Karpas-422 (cell line): ENCODE measurements at regions not wholly inside any gene's neighbourhood (a gene's known extent, or its start where the extent isn't known, plus 50 kb on each side); places are given as distances from the start of the nearest gene placed in this dataset.

ENCODE experiments used
- DNase-seq: peaks from one replicate; pipeline ENCODE4 v3.0.0-alpha.2; 2015
- H2AFZ ChIP-seq: fragments of 200-600 bp; sonication (generic); 2 replicates; pipeline ENCODE4 v1.6.1; 2014; ENCODE audit warnings: antibody characterized with exemption, low read length, mixed read lengths
- H3K27ac ChIP-seq: fragments of 200-600 bp; sonication (generic); 2 replicates; pipeline ENCODE4 v1.5.1; 2014; ENCODE audit warnings: mild to moderate bottlenecking, low read length, moderate library complexity
- H3K27me3 ChIP-seq: fragments of 200-600 bp; sonication (generic); 2 replicates; pipeline ENCODE4 v1.6.1; 2014; ENCODE audit warnings: low read length, mixed read lengths
- H3K36me3 ChIP-seq: fragments of 200-600 bp; sonication (generic); 2 replicates; pipeline ENCODE4 v1.6.1; 2014; ENCODE audit warnings: low read length, mixed read lengths; ENCODE audit not compliant: insufficient read depth
- H3K4me1 ChIP-seq: fragments of 200-600 bp; sonication (generic); 2 replicates; pipeline ENCODE4 v1.6.1; 2014; ENCODE audit warnings: mild to moderate bottlenecking, low read length, mixed read lengths
- H3K4me2 ChIP-seq: fragments of 200-600 bp; sonication (generic); 2 replicates; pipeline ENCODE4 v1.6.1; 2014; ENCODE audit warnings: low read length, low read depth, mild to moderate bottlenecking; ENCODE audit not compliant: poor library complexity, severe bottlenecking
- H3K4me3 ChIP-seq: fragments of 200-600 bp; sonication (generic); 2 replicates; pipeline ENCODE4 v1.5.1; 2014; ENCODE audit warnings: mild to moderate bottlenecking, antibody characterized with exemption, low read length, mixed read lengths
- H3K79me2 ChIP-seq: fragments of 200-600 bp; sonication (generic); 2 replicates; pipeline ENCODE4 v1.6.1; 2014; ENCODE audit warnings: mild to moderate bottlenecking, low read length, mixed read lengths
- H3K9ac ChIP-seq: fragments of 200-600 bp; sonication (generic); 2 replicates; pipeline ENCODE4 v1.6.0; 2014; ENCODE audit warnings: low read length
- H3K9me2 ChIP-seq: fragments of 200-600 bp; sonication (generic), shearing (Covaris generic); replicated peaks from 2 replicates; pipeline ENCODE4 v1.6.0; 2014; ENCODE audit warnings: mild to moderate bottlenecking, low read length, moderate library complexity; ENCODE audit not compliant: insufficient read depth
- H3K9me3 ChIP-seq: fragments of 300-700, 200-600 bp; sonication (generic); 2 replicates; pipeline ENCODE4 v1.6.1; 2014; ENCODE audit warnings: low read length, mixed read lengths
- H4K20me1 ChIP-seq: fragments of 200-600 bp; sonication (generic); 2 replicates; pipeline ENCODE4 v1.6.1; 2014; ENCODE audit warnings: mild to moderate bottlenecking, antibody characterized with exemption, low read length, low read depth; ENCODE audit not compliant: insufficient read depth

- DNase-seq = no peak
- no peaks in the 10 kb centered on the region for H4K20me1 ChIP-seq
- H3K79me2 ChIP-seq = no peaks in the 10 kb centered on the region
- H3K4me1 ChIP-seq = no peaks in the 10 kb centered on the region
- H3K9ac ChIP-seq = no peak overlapping the region
- H3K36me3 ChIP-seq = no peaks in the 10 kb centered on the region
- no peaks in the 10 kb centered on the region for H3K9me2 ChIP-seq
- no peak overlapping the region for H3K4me2 ChIP-seq
- H3K27me3 ChIP-seq = no peaks in the 10 kb centered on the region
- no peak overlapping the region for H3K27ac ChIP-seq
- no peak overlapping the region for H2AFZ ChIP-seq
- no peaks in the 10 kb centered on the region for H3K9me3 ChIP-seq
- no peak overlapping the region for H3K4me3 ChIP-seq
Measured at GRCh38 chr15:62636823-62637573, 405.5 kb upstream of the TPM1 start.

GRCh38 chr15:62637574-62637897 lies 405.0 kb upstream of the TPM1 start:
- Histone ChIP-seq H3K9ac (no peak overlapping the region), H2AFZ (no peak overlapping the region), H3K79me2 (no peaks in the 10 kb centered on the region), H3K36me3 (no peaks in the 10 kb centered on the region), H3K4me2 (no peak overlapping the region), H3K9me3 (no peaks in the 10 kb centered on the region), H3K4me1 (no peaks in the 10 kb centered on the region), H3K9me2 (no peaks in the 10 kb centered on the region), H4K20me1 (no peaks in the 10 kb centered on the region), H3K27ac (no peak overlapping the region), H3K27me3 (no peaks in the 10 kb centered on the region), H3K4me3 (no peak overlapping the region)
- no peak for DNase-seq

GRCh38 chr15:62637950-62638619 lies 404.5 kb upstream of the TPM1 start:
- no peak overlapping the region for H3K9ac ChIP-seq
- H3K27ac ChIP-seq = no peak overlapping the region
- no peak overlapping the region for H3K4me2 ChIP-seq
- H3K9me2 ChIP-seq = no peaks in the 10 kb centered on the region
- no peaks in the 10 kb centered on the region for H3K9me3 ChIP-seq
- no peaks in the 10 kb centered on the region for H4K20me1 ChIP-seq
- no peak overlapping the region for H3K4me3 ChIP-seq
- no peaks in the 10 kb centered on the region for H3K27me3 ChIP-seq
- no peak for DNase-seq
- H3K79me2 ChIP-seq = no peaks in the 10 kb centered on the region
- no peaks in the 10 kb centered on the region for H3K36me3 ChIP-seq
- no peak overlapping the region for H2AFZ ChIP-seq
- H3K4me1 ChIP-seq = no peaks in the 10 kb centered on the region

- H3K4me1 ChIP-seq = no peaks in the 10 kb centered on the region
- no peak overlapping the region for H2AFZ ChIP-seq
- no peaks in the 10 kb centered on the region for H4K20me1 ChIP-seq
- H3K79me2 ChIP-seq = no peaks in the 10 kb centered on the region
- no peak overlapping the region for H3K4me2 ChIP-seq
- no peaks in the 10 kb centered on the region for H3K27me3 ChIP-seq
- no peaks in the 10 kb centered on the region for H3K9me2 ChIP-seq
- no peaks in the 10 kb centered on the region for H3K36me3 ChIP-seq
- no peak for DNase-seq
- H3K4me3 ChIP-seq = no peak overlapping the region
- H3K9me3 ChIP-seq = no peaks in the 10 kb centered on the region
- H3K27ac ChIP-seq = no peak overlapping the region
- no peak overlapping the region for H3K9ac ChIP-seq
Measured at GRCh38 chr15:62639432-62639831, 403.1 kb upstream of the TPM1 start.

GRCh38 chr15:62639906-62640605 lies 402.5 kb upstream of the TPM1 start:
- no peak for DNase-seq
- H3K9ac ChIP-seq = no peak overlapping the region
- H3K36me3 ChIP-seq = no peaks in the 10 kb centered on the region
- no peaks in the 10 kb centered on the region for H3K79me2 ChIP-seq
- H3K4me2 ChIP-seq = no peak overlapping the region
- H3K27ac ChIP-seq = no peak overlapping the region
- no peak overlapping the region for H3K4me3 ChIP-seq
- H2AFZ ChIP-seq = no peak overlapping the region
- no peaks in the 10 kb centered on the region for H4K20me1 ChIP-seq
- no peaks in the 10 kb centered on the region for H3K9me3 ChIP-seq
- H3K27me3 ChIP-seq = no peaks in the 10 kb centered on the region
- H3K9me2 ChIP-seq = no peaks in the 10 kb centered on the region
- H3K4me1 ChIP-seq = no peaks in the 10 kb centered on the region

- no peaks in the 10 kb centered on the region for H3K4me1 ChIP-seq
- H3K9ac ChIP-seq = no peak overlapping the region
- no peak overlapping the region for H3K4me2 ChIP-seq
- no peaks in the 10 kb centered on the region for H3K9me2 ChIP-seq
- no peak overlapping the region for H3K27ac ChIP-seq
- H3K27me3 ChIP-seq = no peaks in the 10 kb centered on the region
- H3K79me2 ChIP-seq = no peaks in the 10 kb centered on the region
- H2AFZ ChIP-seq = no peak overlapping the region
- H3K36me3 ChIP-seq = no peaks in the 10 kb centered on the region
- no peak for DNase-seq
- no peaks in the 10 kb centered on the region for H4K20me1 ChIP-seq
- H3K4me3 ChIP-seq = no peak overlapping the region
- H3K9me3 ChIP-seq = no peaks in the 10 kb centered on the region
Measured at GRCh38 chr15:62641825-62642224, 400.7 kb upstream of the TPM1 start.

- H3K79me2 ChIP-seq = no peaks in the 10 kb centered on the region
- no peaks in the 10 kb centered on the region for H4K20me1 ChIP-seq
- DNase-seq = no peak
- H3K9me3 ChIP-seq = no peaks in the 10 kb centered on the region
- H3K9me2 ChIP-seq = no peaks in the 10 kb centered on the region
- no peaks in the 10 kb centered on the region for H3K4me1 ChIP-seq
- H3K4me2 ChIP-seq = no peak overlapping the region
- no peaks in the 10 kb centered on the region for H3K36me3 ChIP-seq
- H3K27me3 ChIP-seq = no peaks in the 10 kb centered on the region
- H3K4me3 ChIP-seq = no peak overlapping the region
- H3K27ac ChIP-seq = no peak overlapping the region
- no peak overlapping the region for H3K9ac ChIP-seq
- no peak overlapping the region for H2AFZ ChIP-seq
Measured at GRCh38 chr15:62643572-62643971, 399.0 kb upstream of the TPM1 start.

- Histone ChIP-seq H3K36me3 (no peaks in the 10 kb centered on the region), H3K4me1 (no peaks in the 10 kb centered on the region), H3K27me3 (no peaks in the 10 kb centered on the region), H3K4me3 (no peak overlapping the region), H3K79me2 (no peaks in the 10 kb centered on the region), H2AFZ (no peak overlapping the region), H3K27ac (no peak overlapping the region), H3K4me2 (no peak overlapping the region), H3K9ac (no peak overlapping the region), H4K20me1 (no peaks in the 10 kb centered on the region), H3K9me3 (no peaks in the 10 kb centered on the region), H3K9me2 (no peaks in the 10 kb centered on the region)
- DNase-seq = no peak
Measured at GRCh38 chr15:62644216-62644888, 398.2 kb upstream of the TPM1 start.
